HepG2 (cell line): ENCODE measurements at regions not wholly inside any gene's neighbourhood (a gene's known extent, or its start where the extent isn't known, plus 50 kb on each side); places are given as distances from the start of the nearest gene placed in this dataset.

ENCODE experiments used
- AGO2 ChIP-seq: fragments of 200-400 bp; formaldehyde crosslinking; optimal IDR thresholded peaks from 2 replicates; pipeline ENCODE3; 2017; ENCODE audit warnings: mild to moderate bottlenecking, low read depth, low read length, moderate library complexity
- ARID3A ChIP-seq: IDR thresholded peaks from 2 replicates; pipeline ENCODE4 v1.6.1; 2012; ENCODE audit warnings: low read depth, low read length, improper control_type of control experiment
- KAT2B ChIP-seq: fragments of 150-350 bp; IDR thresholded peaks from 2 replicates; pipeline ENCODE4 v1.6.1; 2014; ENCODE audit warnings: low read depth, low read length, borderline replicate concordance
- NFIB ChIP-seq: sonication (generic); formaldehyde crosslinking; IDR thresholded peaks from 2 replicates; pipeline ENCODE4 v1.9.0; 2021; ENCODE audit warnings: missing genetic modification reagents, mild to moderate bottlenecking, borderline replicate concordance
- PRDM10 ChIP-seq: sonication (generic); formaldehyde crosslinking; IDR thresholded peaks from 2 replicates; pipeline ENCODE4 v1.4.0; 2020; ENCODE audit warnings: low read depth, missing genetic modification reagents
- SMAD3 ChIP-seq: sonication (generic); formaldehyde crosslinking; IDR thresholded peaks from 2 replicates; pipeline ENCODE4 v1.4.0; 2020; ENCODE audit warnings: missing genetic modification reagents
- ZBTB3 ChIP-seq: sonication (generic); formaldehyde crosslinking; IDR thresholded peaks from 2 replicates; pipeline ENCODE4 v1.4.0; 2020; ENCODE audit warnings: low read depth, mild to moderate bottlenecking, moderate library complexity, missing genetic modification reagents, borderline replicate concordance
- ZNF234 ChIP-seq: sonication (generic); formaldehyde crosslinking; conservative IDR thresholded peaks from 2 replicates; pipeline ENCODE4 v1.5.1; 2020; ENCODE audit warnings: mild to moderate bottlenecking, missing genetic modification reagents
- ZNF891 ChIP-seq: sonication (generic); formaldehyde crosslinking; IDR thresholded peaks from 2 replicates; pipeline ENCODE4 v1.5.0; 2020; ENCODE audit warnings: mild to moderate bottlenecking, missing genetic modification reagents
- ZSCAN9 ChIP-seq: IDR thresholded peaks from 2 replicates; pipeline ENCODE4 v1.6.1; 2016; ENCODE audit warnings: borderline replicate concordance
- TF ChIP-seq, protein P1 (sequence below): sonication (generic); formaldehyde crosslinking; IDR thresholded peaks from 2 replicates; pipeline ENCODE4 v1.4.0; 2020; ENCODE audit warnings: mild to moderate bottlenecking, missing genetic modification reagents
- TF ChIP-seq, protein P2 (sequence below): sonication (generic); formaldehyde crosslinking; conservative IDR thresholded peaks from 2 replicates; pipeline ENCODE4 v1.4.0; 2020; ENCODE audit warnings: mild to moderate bottlenecking, missing genetic modification reagents, moderate library complexity

DNA sequence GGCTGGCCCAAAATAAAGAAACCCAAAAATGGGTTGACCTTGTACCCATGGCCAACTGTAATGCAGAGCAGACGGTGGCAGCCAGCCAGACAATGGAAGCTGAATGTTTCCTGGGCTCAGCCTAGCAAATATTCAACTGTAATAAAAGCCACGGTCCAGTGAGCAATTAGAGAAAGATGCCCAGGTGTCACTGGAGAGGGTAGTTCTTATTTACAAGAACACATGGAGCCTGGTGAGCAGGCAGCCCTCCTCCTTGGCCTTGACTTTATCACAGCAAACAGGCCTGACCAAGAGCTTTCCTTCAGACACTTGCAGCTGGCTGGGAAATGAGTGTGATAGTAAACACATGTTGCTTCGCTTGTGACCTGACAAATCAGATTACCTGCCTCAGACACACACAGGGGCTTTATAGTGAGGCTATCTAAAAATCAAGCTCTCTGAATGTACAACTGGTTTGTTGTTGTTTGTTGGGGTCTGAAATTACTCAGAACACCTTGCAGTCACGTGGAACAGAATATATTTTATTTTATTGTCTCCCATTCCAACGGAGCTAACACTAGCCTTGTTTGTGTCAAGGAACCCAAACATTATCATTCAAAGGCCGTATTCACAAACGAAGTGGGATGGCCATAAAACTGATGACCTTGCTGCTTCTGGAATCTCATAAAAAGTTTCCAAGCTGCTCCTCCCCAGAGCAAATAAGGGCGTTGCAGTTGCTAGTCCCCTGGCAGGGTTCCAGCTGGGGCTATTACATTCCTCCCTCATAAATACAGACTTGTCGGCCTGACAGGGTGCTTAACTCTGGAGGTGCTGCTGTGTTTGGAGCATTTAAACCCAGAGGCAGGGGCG, 161.1 kb downstream of the BBOX1 start (continued):
- TF ChIP-seq PRDM10 (CRISPR knock-in tag) (0 out of 2 replicates have a peak, but pooled peaks have one; percentile 38), ARID3A (0 out of 2 replicates have a peak, but pooled peaks have one; percentile 33), ZNF234 (CRISPR knock-in tag) (no peak), ZBTB3 (CRISPR knock-in tag) (no peak; the same call in 1 of the 2 replicates), KAT2B (no peak), NFIB (CRISPR knock-in tag) (no peak), ZNF891 (CRISPR knock-in tag) (no peak), SMAD3 (CRISPR knock-in tag) (no peak), ZSCAN9 (CRISPR knock-in tag) (0 out of 2 replicates have a peak, but pooled peaks have one; percentile 15), AGO2 (no peak)
- TF ChIP-seq, protein P1, sequence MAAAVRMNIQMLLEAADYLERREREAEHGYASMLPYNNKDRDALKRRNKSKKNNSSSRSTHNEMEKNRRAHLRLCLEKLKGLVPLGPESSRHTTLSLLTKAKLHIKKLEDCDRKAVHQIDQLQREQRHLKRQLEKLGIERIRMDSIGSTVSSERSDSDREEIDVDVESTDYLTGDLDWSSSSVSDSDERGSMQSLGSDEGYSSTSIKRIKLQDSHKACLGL, result no peak
- TF ChIP-seq, protein P2, sequence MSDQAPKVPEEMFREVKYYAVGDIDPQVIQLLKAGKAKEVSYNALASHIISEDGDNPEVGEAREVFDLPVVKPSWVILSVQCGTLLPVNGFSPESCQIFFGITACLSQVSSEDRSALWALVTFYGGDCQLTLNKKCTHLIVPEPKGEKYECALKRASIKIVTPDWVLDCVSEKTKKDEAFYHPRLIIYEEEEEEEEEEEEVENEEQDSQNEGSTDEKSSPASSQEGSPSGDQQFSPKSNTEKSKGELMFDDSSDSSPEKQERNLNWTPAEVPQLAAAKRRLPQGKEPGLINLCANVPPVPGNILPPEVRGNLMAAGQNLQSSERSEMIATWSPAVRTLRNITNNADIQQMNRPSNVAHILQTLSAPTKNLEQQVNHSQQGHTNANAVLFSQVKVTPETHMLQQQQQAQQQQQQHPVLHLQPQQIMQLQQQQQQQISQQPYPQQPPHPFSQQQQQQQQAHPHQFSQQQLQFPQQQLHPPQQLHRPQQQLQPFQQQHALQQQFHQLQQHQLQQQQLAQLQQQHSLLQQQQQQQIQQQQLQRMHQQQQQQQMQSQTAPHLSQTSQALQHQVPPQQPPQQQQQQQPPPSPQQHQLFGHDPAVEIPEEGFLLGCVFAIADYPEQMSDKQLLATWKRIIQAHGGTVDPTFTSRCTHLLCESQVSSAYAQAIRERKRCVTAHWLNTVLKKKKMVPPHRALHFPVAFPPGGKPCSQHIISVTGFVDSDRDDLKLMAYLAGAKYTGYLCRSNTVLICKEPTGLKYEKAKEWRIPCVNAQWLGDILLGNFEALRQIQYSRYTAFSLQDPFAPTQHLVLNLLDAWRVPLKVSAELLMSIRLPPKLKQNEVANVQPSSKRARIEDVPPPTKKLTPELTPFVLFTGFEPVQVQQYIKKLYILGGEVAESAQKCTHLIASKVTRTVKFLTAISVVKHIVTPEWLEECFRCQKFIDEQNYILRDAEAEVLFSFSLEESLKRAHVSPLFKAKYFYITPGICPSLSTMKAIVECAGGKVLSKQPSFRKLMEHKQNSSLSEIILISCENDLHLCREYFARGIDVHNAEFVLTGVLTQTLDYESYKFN (CRISPR knock-in tag), result peak; percentile 71
